Esophagus muscularis mucosa (tissue), 3 donors: ENCODE measurements at regions not wholly inside any gene's neighbourhood (a gene's known extent, or its start where the extent isn't known, plus 50 kb on each side); places are given as distances from the start of the nearest gene placed in this dataset.

Source experiments
- EP300 ChIP-seq: sonication (generic); formaldehyde crosslinking; IDR thresholded peaks from one replicate; pipeline ENCODE4 v1.6.1; 2017; ENCODE audit warnings: antibody characterized with exemption
- TF ChIP-seq, protein P1 (sequence below), 3 experiments: fragments of 200-600 bp in 2 of 3; fragments of 450-650 bp in 1 of 3; sonication (generic) in 2 of 3; IDR thresholded peaks; one replicate each; pipeline ENCODE4 v1.5.1; 2017 to 2019; ENCODE audit warnings: antibody characterized with exemption in 3 of 3, mild to moderate bottlenecking in 2 of 3, moderate library complexity in 1 of 3

DNA sequence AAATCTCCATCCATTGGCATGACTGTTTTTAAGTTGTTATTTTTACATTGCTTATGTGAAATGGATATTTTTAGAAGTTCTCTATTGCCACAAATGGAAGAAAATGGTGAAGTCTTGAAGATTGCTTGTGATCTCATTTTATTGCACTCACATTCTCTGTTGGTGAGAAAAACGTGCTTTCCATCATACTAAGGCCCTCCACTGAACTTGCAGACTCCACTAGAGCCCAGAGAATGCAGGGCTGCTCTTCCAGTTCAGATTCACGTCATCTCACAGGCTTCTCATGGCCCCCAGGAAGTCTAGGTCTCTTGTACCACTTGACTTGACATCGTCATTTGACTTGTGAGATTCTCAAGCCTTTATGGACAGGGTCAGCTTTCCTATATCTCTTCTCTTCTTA lies 254.8 kb upstream of the COPS8 start:
- TF ChIP-seq, protein P1, sequence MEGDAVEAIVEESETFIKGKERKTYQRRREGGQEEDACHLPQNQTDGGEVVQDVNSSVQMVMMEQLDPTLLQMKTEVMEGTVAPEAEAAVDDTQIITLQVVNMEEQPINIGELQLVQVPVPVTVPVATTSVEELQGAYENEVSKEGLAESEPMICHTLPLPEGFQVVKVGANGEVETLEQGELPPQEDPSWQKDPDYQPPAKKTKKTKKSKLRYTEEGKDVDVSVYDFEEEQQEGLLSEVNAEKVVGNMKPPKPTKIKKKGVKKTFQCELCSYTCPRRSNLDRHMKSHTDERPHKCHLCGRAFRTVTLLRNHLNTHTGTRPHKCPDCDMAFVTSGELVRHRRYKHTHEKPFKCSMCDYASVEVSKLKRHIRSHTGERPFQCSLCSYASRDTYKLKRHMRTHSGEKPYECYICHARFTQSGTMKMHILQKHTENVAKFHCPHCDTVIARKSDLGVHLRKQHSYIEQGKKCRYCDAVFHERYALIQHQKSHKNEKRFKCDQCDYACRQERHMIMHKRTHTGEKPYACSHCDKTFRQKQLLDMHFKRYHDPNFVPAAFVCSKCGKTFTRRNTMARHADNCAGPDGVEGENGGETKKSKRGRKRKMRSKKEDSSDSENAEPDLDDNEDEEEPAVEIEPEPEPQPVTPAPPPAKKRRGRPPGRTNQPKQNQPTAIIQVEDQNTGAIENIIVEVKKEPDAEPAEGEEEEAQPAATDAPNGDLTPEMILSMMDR (IDR thresholded peaks at IDR 0.05) = no peak
- TF ChIP-seq EP300 = no peak
